OCI-LY3 (cell line): ENCODE measurements at regions not wholly inside any gene's neighbourhood (a gene's known extent, or its start where the extent isn't known, plus 50 kb on each side); places are given as distances from the start of the nearest gene placed in this dataset.

ENCODE experiments used
- H2AFZ ChIP-seq: fragments of 200-600, 300-600 bp; shearing (Covaris generic); 2 replicates; pipeline ENCODE4 v1.6.0; 2014; ENCODE audit warnings: antibody characterized with exemption, low read depth, low read length
- H3K27ac ChIP-seq: fragments of 200-600, 300-600 bp; sonication (generic); 2 replicates; pipeline ENCODE4 v1.5.1; 2014; ENCODE audit warnings: mild to moderate bottlenecking, low read length, moderate library complexity, mixed read lengths
- H3K27me3 ChIP-seq: fragments of 200-600, 300-600 bp; sonication (generic); 2 replicates; pipeline ENCODE4 v1.6.1; 2014; ENCODE audit warnings: low read depth, low read length, mixed read lengths
- H3K36me3 ChIP-seq: fragments of 200-600, 300-600 bp; sonication (generic); replicated peaks from 2 replicates; pipeline ENCODE3; 2014; ENCODE audit warnings: low read depth, low read length, mixed read lengths
- H3K4me1 ChIP-seq: fragments of 300-600, 200-600 bp; sonication (generic); 2 replicates; pipeline ENCODE4 v1.6.1; 2014; ENCODE audit warnings: low read length, mixed read lengths
- H3K4me2 ChIP-seq: fragments of 200-600, 300-600 bp; sonication (generic); 2 replicates; pipeline ENCODE4 v1.6.1; 2014; ENCODE audit warnings: low read length, mixed read lengths
- H3K4me3 ChIP-seq: fragments of 300-600, 200-600 bp; sonication (generic); 2 replicates; pipeline ENCODE4 v1.5.1; 2014; ENCODE audit warnings: antibody characterized with exemption, mild to moderate bottlenecking, low read length, moderate library complexity
- H3K79me2 ChIP-seq: fragments of 300-600, 200-600 bp; shearing (Covaris generic); 2 replicates; pipeline ENCODE4 v1.6.1; 2014; ENCODE audit warnings: mild to moderate bottlenecking, low read length, mixed read lengths
- H3K9ac ChIP-seq: fragments of 300-600, 200-600 bp; shearing (Covaris generic); 2 replicates; pipeline ENCODE4 v1.6.0; 2014; ENCODE audit warnings: mild to moderate bottlenecking, low read length, moderate library complexity
- H3K9me3 ChIP-seq: fragments of 200-600, 300-600 bp; shearing (Covaris generic); 2 replicates; pipeline ENCODE4 v1.6.1; 2014; ENCODE audit warnings: low read length, mixed read lengths; ENCODE audit not compliant: insufficient read depth
- H4K20me1 ChIP-seq: fragments of 200-600, 300-600 bp; sonication (generic); 2 replicates; pipeline ENCODE4 v1.6.1; 2016; ENCODE audit warnings: low read length, mixed read lengths; ENCODE audit not compliant: insufficient read depth
- CTCF ChIP-seq: fragments of 200-600, 300-600 bp; sonication (generic); IDR thresholded peaks from 2 replicates; pipeline ENCODE4 v1.5.1; 2014; ENCODE audit warnings: antibody characterized with exemption, low read length, low read depth
- EZH2phosphoT487 ChIP-seq: fragments of 200-600 bp; shearing (Covaris generic); IDR thresholded peaks from 2 replicates; pipeline ENCODE4 v1.6.1; 2018; ENCODE audit warnings: antibody characterized with exemption, mixed run types, low read depth

GRCh38 chr18:42480441-42480840 is 525.4 kb downstream of the PIK3C3 start:
- H3K79me2 ChIP-seq, result no peaks in the 10 kb centered on the region
- no peak overlapping the region for H2AFZ ChIP-seq
- no peaks in the 10 kb centered on the region for H3K9me3 ChIP-seq
- no peak overlapping the region for H3K4me2 ChIP-seq
- H4K20me1 ChIP-seq, result no peaks in the 10 kb centered on the region
- no peaks in the 10 kb centered on the region for H3K27me3 ChIP-seq
- no peak overlapping the region for H3K27ac ChIP-seq
- no peaks in the 10 kb centered on the region for H3K4me1 ChIP-seq
- no peak for TF ChIP-seq CTCF
- TF ChIP-seq EZH2phosphoT487, result no peak
- H3K9ac ChIP-seq, result no peak overlapping the region
- no peak overlapping the region for H3K4me3 ChIP-seq
- H3K36me3 ChIP-seq, result no peaks in the 10 kb centered on the region

DNA sequence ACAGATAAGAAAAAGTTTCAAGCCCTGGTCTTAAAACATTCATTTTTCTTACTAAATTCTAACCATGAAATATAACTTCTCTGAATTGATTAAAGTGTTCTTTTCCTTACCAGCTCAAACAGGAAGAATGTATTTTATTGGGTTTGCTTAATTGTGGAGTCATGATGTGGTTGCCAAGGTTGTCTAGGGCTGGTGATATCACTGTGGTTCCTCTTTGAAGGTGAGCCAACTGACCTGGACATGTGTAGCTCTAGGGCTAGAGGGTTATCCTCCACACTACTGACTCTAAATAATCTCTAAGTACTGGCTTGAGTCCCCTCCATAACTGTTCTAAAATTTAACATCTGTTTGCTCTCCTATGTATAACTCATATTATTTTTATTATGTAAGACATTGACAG is 529.6 kb downstream of the PIK3C3 start:
- Histone ChIP-seq H3K79me2 (no peaks in the 10 kb centered on the region), H3K9ac (no peak overlapping the region), H2AFZ (no peak overlapping the region), H3K4me2 (no peak overlapping the region), H3K9me3 (peaks cover 8% of the 10 kb centered on the region), H3K36me3 (no peaks in the 10 kb centered on the region), H4K20me1 (no peaks in the 10 kb centered on the region), H3K4me1 (no peaks in the 10 kb centered on the region), H3K27me3 (no peaks in the 10 kb centered on the region), H3K4me3 (no peak overlapping the region), H3K27ac (no peak overlapping the region)
- no peak for TF ChIP-seq EZH2phosphoT487

DNA sequence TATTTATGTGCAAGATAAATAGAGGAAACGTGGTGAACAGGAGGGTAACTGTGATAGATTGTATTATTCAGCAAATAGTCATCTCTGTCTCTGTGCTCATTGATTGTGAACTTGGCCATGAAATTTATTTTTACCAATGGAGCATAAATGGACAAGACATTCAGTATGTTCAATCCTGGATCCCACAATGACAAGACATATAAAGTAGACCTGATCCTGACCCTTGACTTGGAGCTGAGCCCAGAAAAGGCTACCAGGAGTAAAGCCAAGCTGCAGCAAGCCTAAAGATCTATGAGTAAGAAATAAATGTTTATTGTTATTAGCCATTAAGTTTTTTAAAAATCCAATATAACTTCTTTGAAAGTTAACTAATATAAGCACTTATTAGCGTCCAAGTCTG is 531.2 kb downstream of the PIK3C3 start:
- no peak overlapping the region for H2AFZ ChIP-seq

DNA sequence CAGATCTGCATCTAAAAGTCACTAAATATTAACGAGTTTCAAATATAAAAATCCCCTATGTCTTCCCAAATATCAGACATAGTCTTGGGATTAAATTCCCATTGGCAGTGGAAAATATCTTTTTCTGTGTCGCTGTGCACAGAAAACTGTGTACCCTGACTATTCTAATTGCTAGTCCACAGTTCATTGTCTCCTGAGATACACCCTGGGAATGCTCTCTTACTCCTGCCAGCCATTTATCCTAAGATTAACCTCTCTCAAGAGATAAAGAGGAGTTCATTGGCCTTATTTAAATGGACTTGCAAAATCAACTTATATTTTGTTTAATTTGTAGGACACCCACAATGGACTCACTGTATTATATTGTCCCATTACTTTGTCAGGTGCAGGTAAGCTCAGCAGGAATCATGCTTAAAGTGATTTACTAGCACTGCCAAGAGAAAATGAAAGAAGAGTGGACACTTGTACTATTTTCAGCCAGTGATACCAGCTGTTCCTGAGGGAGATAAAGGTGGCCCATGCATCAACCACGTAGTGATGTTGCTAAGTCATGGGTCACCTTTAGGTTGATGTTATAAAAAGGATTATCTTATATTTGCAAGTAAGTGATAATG is 553.8 kb downstream of the PIK3C3 start:
- H3K79me2 ChIP-seq, result no peaks in the 10 kb centered on the region
- H3K4me1 ChIP-seq, result peaks cover 17% of the 10 kb centered on the region
- no peak overlapping the region for H3K27ac ChIP-seq
- TF ChIP-seq EZH2phosphoT487, result no peak
- no peak for TF ChIP-seq CTCF
- no peak overlapping the region for H2AFZ ChIP-seq
- no peak overlapping the region for H3K4me3 ChIP-seq
- H3K9me3 ChIP-seq, result no peaks in the 10 kb centered on the region
- no peak overlapping the region for H3K4me2 ChIP-seq
- no peaks in the 10 kb centered on the region for H4K20me1 ChIP-seq
- H3K36me3 ChIP-seq, result no peaks in the 10 kb centered on the region
- H3K27me3 ChIP-seq, result no peaks in the 10 kb centered on the region
- no peak overlapping the region for H3K9ac ChIP-seq

More for the DNA sequence above, 531.2 kb downstream of the PIK3C3 start:
- Histone ChIP-seq H3K4me1 (no peaks in the 10 kb centered on the region), H3K79me2 (no peaks in the 10 kb centered on the region), H3K4me3 (no peak overlapping the region), H4K20me1 (no peaks in the 10 kb centered on the region), H3K27ac (no peak overlapping the region), H3K9me3 (peaks cover 8% of the 10 kb centered on the region), H3K4me2 (no peak overlapping the region), H3K9ac (no peak overlapping the region), H3K27me3 (no peaks in the 10 kb centered on the region), H3K36me3 (no peaks in the 10 kb centered on the region)
- no peak for TF ChIP-seq EZH2phosphoT487
- TF ChIP-seq CTCF, result no peak
